Esophagus squamous epithelium (tissue), 4 donors: ENCODE measurements at regions not wholly inside any gene's neighbourhood (a gene's known extent, or its start where the extent isn't known, plus 50 kb on each side); places are given as distances from the start of the nearest gene placed in this dataset.

Experiments used
- POLR2A ChIP-seq, 4 donors: fragments of 450-650 bp; IDR thresholded peaks; one replicate each; pipeline ENCODE4 v1.6.1; 2017; ENCODE audit warnings: antibody characterized with exemption in 4 of 4, mild to moderate bottlenecking in 4 of 4, moderate library complexity in 3 of 4
- TF ChIP-seq, protein P1 (sequence below), 6 experiments: fragments of 450-650 bp in 4 of 6; fragments of 200-600 bp in 2 of 6; sonication (generic) in 2 of 6; IDR thresholded peaks; one replicate each; pipeline ENCODE4 v1.5.1; 2016 to 2019; ENCODE audit warnings: antibody characterized with exemption in 6 of 6, mild to moderate bottlenecking in 4 of 6, moderate library complexity in 4 of 6

DNA sequence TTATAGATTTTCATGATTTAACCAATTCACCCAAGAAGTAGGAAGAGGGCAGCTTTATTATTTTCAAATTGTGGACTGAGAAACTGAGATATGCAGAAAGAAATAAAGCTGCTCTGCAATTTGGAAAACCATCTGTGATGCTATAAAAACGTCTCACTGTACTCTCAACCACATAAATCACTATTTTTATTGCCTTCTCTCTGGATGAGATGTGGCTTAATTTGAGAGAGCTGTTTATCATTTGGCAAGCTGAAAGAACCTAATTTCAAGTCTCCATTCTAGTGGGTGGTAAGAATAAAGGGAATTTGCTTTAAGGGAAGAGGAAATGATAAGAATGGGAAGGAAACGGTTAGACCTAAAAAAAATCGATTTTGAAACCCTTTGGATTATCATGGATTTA, 49.9 kb upstream of the CYP1B1 start:
- TF ChIP-seq, protein P1, sequence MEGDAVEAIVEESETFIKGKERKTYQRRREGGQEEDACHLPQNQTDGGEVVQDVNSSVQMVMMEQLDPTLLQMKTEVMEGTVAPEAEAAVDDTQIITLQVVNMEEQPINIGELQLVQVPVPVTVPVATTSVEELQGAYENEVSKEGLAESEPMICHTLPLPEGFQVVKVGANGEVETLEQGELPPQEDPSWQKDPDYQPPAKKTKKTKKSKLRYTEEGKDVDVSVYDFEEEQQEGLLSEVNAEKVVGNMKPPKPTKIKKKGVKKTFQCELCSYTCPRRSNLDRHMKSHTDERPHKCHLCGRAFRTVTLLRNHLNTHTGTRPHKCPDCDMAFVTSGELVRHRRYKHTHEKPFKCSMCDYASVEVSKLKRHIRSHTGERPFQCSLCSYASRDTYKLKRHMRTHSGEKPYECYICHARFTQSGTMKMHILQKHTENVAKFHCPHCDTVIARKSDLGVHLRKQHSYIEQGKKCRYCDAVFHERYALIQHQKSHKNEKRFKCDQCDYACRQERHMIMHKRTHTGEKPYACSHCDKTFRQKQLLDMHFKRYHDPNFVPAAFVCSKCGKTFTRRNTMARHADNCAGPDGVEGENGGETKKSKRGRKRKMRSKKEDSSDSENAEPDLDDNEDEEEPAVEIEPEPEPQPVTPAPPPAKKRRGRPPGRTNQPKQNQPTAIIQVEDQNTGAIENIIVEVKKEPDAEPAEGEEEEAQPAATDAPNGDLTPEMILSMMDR (IDR thresholded peaks at IDR 0.05) = no peak
- TF ChIP-seq POLR2A (IDR thresholded peaks at IDR 0.05) = no peak
